ENCODE measurements at regions not wholly inside any gene's neighbourhood (a gene's known extent, or its start where the extent isn't known, plus 50 kb on each side); places are given as distances from the start of the nearest gene placed in this dataset.

DNA sequence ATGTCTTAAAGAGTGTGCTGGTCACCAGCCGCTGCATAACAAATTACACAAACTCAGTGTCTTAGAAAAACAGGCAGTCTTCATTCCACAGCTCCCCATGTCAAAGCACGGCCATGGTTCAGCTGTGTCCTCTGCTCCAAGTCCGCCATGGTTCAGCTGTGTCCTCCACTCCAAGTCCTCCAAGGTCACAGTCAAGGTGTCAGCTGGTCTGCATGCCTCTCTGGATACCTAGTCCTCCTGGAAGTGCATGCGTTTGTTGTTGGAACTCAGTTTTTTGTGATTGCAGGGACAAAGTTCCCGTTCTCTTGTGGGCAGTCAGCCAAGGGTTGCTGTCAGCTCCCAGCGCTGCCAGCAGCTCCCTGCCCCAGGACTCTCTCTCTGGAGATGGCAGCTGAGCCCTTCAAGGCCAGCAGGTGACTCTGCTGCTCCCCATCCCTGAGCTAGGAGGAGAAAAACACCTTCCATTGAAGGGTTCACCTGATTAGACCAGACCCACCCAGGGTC lies 304.0 kb upstream of the MYT1L start:
- TF ChIP-seq, protein P1, sequence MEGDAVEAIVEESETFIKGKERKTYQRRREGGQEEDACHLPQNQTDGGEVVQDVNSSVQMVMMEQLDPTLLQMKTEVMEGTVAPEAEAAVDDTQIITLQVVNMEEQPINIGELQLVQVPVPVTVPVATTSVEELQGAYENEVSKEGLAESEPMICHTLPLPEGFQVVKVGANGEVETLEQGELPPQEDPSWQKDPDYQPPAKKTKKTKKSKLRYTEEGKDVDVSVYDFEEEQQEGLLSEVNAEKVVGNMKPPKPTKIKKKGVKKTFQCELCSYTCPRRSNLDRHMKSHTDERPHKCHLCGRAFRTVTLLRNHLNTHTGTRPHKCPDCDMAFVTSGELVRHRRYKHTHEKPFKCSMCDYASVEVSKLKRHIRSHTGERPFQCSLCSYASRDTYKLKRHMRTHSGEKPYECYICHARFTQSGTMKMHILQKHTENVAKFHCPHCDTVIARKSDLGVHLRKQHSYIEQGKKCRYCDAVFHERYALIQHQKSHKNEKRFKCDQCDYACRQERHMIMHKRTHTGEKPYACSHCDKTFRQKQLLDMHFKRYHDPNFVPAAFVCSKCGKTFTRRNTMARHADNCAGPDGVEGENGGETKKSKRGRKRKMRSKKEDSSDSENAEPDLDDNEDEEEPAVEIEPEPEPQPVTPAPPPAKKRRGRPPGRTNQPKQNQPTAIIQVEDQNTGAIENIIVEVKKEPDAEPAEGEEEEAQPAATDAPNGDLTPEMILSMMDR (IDR thresholded peaks at IDR 0.05) = no peak
- no peak for TF ChIP-seq EZH2 (IDR thresholded peaks at IDR 0.05)
